Activated T-cell treated with anti-CD3 and anti-CD28 coated beads, Interleukin-2, amount 50 U/mL, for 4 hours (primary cell): ENCODE measurements at regions not wholly inside any gene's neighbourhood (a gene's known extent, or its start where the extent isn't known, plus 50 kb on each side); places are given as distances from the start of the nearest gene placed in this dataset.

ENCODE experiments used
- ATAC-seq, 2 donors: fragments of 200-7000 bp; cut with Tn5 transposase; one replicate each; pipeline ENCODE4 v1.10.0; 2021
- DNase-seq: peaks from one replicate; pipeline ENCODE4 v3.0.0-alpha.2; 2020
- H3K27me3 Mint-ChIP-seq: one replicate; pipeline ENCODE4 v1.8.0; 2021; ENCODE audit warnings: low read depth, mixed read lengths
- H3K36me3 Mint-ChIP-seq: one replicate; pipeline ENCODE4 v1.8.0; 2022; ENCODE audit warnings: mixed read lengths; ENCODE audit not compliant: insufficient read depth
- H3K4me1 Mint-ChIP-seq: one replicate; pipeline ENCODE4 v1.8.0; 2021; ENCODE audit warnings: low read depth, mixed read lengths
- H3K4me3 Mint-ChIP-seq: one replicate; pipeline ENCODE4 v1.8.0; 2021; ENCODE audit warnings: mild to moderate bottlenecking, moderate library complexity, mixed read lengths
- H3K9me3 Mint-ChIP-seq: one replicate; pipeline ENCODE4 v1.8.0; 2021; ENCODE audit warnings: mixed read lengths

- ATAC-seq (no peak), DNase-seq (no peak)
- no peaks in the 10 kb centered on the region for H3K4me1 Mint-ChIP-seq
- peaks cover 3% of the 10 kb centered on the region for H3K36me3 Mint-ChIP-seq
- no peaks in the 10 kb centered on the region for H3K27me3 Mint-ChIP-seq
- peaks cover 25% of the 10 kb centered on the region for H3K9me3 Mint-ChIP-seq
- no peak overlapping the region for H3K4me3 Mint-ChIP-seq
Observed at GRCh38 chr6:156131221-156131903, 645.8 kb upstream of the ARID1B start.

GRCh38 chr6:156126535-156126934 lies 650.6 kb upstream of the ARID1B start:
- Mint-ChIP-seq H3K36me3 (no peaks in the 10 kb centered on the region), H3K27me3 (no peaks in the 10 kb centered on the region), H3K4me1 (no peaks in the 10 kb centered on the region), H3K9me3 (no peaks in the 10 kb centered on the region), H3K4me3 (no peak overlapping the region)
- no peak for DNase-seq
- no peak for ATAC-seq

- no peaks in the 10 kb centered on the region for H3K27me3 Mint-ChIP-seq
- DNase-seq = no peak
- H3K36me3 Mint-ChIP-seq = no peaks in the 10 kb centered on the region
- no peaks in the 10 kb centered on the region for H3K9me3 Mint-ChIP-seq
- no peak for ATAC-seq
- H3K4me1 Mint-ChIP-seq = no peaks in the 10 kb centered on the region
- H3K4me3 Mint-ChIP-seq = no peak overlapping the region
Observed at GRCh38 chr6:156125844-156126243, 651.3 kb upstream of the ARID1B start.

- H3K4me3 Mint-ChIP-seq = no peak overlapping the region
Observed at GRCh38 chr6:156123731-156124130, 653.4 kb upstream of the ARID1B start.

GRCh38 chr6:156121973-156122372 lies 655.2 kb upstream of the ARID1B start:
- no peak for ATAC-seq
- Mint-ChIP-seq H3K4me3 (no peak overlapping the region), H3K36me3 (peaks cover 3% of the 10 kb centered on the region), H3K4me1 (no peaks in the 10 kb centered on the region), H3K27me3 (no peaks in the 10 kb centered on the region), H3K9me3 (peaks cover 3% of the 10 kb centered on the region)
- DNase-seq = no peak

More at GRCh38 chr6:156123731-156124130, 653.4 kb upstream of the ARID1B start:
- Mint-ChIP-seq H3K4me1 (no peaks in the 10 kb centered on the region), H3K27me3 (no peaks in the 10 kb centered on the region), H3K36me3 (peaks cover under 1% of the 10 kb centered on the region), H3K9me3 (peaks cover 1% of the 10 kb centered on the region)
- ATAC-seq (no peak), DNase-seq (no peak)

GRCh38 chr6:156114541-156114940 lies 658.9 kb upstream of the NOX3 start:
- Mint-ChIP-seq H3K27me3 (no peaks in the 10 kb centered on the region), H3K9me3 (peaks cover 3% of the 10 kb centered on the region), H3K4me1 (no peaks in the 10 kb centered on the region), H3K4me3 (no peak overlapping the region), H3K36me3 (peaks cover 3% of the 10 kb centered on the region)
- ATAC-seq (no peak), DNase-seq (no peak)

- ATAC-seq = no peak
Observed at GRCh38 chr6:156113631-156114030, 658.0 kb upstream of the NOX3 start.

GRCh38 chr6:156111913-156112312 lies 656.3 kb upstream of the NOX3 start:
- H3K36me3 Mint-ChIP-seq = no peaks in the 10 kb centered on the region
- no peaks in the 10 kb centered on the region for H3K4me1 Mint-ChIP-seq
- H3K9me3 Mint-ChIP-seq = no peaks in the 10 kb centered on the region
- H3K4me3 Mint-ChIP-seq = no peak overlapping the region
- no peak for DNase-seq
- ATAC-seq = no peak
- no peaks in the 10 kb centered on the region for H3K27me3 Mint-ChIP-seq

More at GRCh38 chr6:156113631-156114030, 658.0 kb upstream of the NOX3 start:
- Mint-ChIP-seq H3K9me3 (peaks cover 1% of the 10 kb centered on the region), H3K4me3 (no peak overlapping the region), H3K36me3 (peaks cover 1% of the 10 kb centered on the region), H3K27me3 (no peaks in the 10 kb centered on the region), H3K4me1 (no peaks in the 10 kb centered on the region)
- no peak for DNase-seq

GRCh38 chr6:156110249-156110648 lies 654.6 kb upstream of the NOX3 start:
- Mint-ChIP-seq H3K4me3 (no peak overlapping the region), H3K27me3 (no peaks in the 10 kb centered on the region), H3K9me3 (no peaks in the 10 kb centered on the region), H3K36me3 (peaks cover 2% of the 10 kb centered on the region), H3K4me1 (no peaks in the 10 kb centered on the region)
- ATAC-seq (no peak), DNase-seq (no peak)

- DNase-seq (no peak), ATAC-seq (no peak)
- H3K4me3 Mint-ChIP-seq = no peak overlapping the region
- H3K4me1 Mint-ChIP-seq = no peaks in the 10 kb centered on the region
- H3K9me3 Mint-ChIP-seq = no peaks in the 10 kb centered on the region
- peaks cover 2% of the 10 kb centered on the region for H3K36me3 Mint-ChIP-seq
- H3K27me3 Mint-ChIP-seq = no peaks in the 10 kb centered on the region
Observed at GRCh38 chr6:156109713-156110112, 654.1 kb upstream of the NOX3 start.

GRCh38 chr6:156107624-156108101 lies 652.0 kb upstream of the NOX3 start:
- H3K4me3 Mint-ChIP-seq = no peak overlapping the region
- DNase-seq (no peak), ATAC-seq (no peak)
- no peaks in the 10 kb centered on the region for H3K27me3 Mint-ChIP-seq
- no peaks in the 10 kb centered on the region for H3K4me1 Mint-ChIP-seq
- H3K36me3 Mint-ChIP-seq = peaks cover 2% of the 10 kb centered on the region
- no peaks in the 10 kb centered on the region for H3K9me3 Mint-ChIP-seq

GRCh38 chr6:156102129-156102528 lies 646.5 kb upstream of the NOX3 start:
- no peak overlapping the region for H3K4me3 Mint-ChIP-seq
- ATAC-seq = no peak
- H3K9me3 Mint-ChIP-seq = no peaks in the 10 kb centered on the region

GRCh38 chr6:156098839-156099238 lies 643.2 kb upstream of the NOX3 start:
- no peak for ATAC-seq
- Mint-ChIP-seq H3K9me3 (no peaks in the 10 kb centered on the region), H3K36me3 (no peaks in the 10 kb centered on the region)

More at GRCh38 chr6:156102129-156102528, 646.5 kb upstream of the NOX3 start:
- Mint-ChIP-seq H3K36me3 (peaks cover 2% of the 10 kb centered on the region), H3K4me1 (no peaks in the 10 kb centered on the region), H3K27me3 (no peaks in the 10 kb centered on the region)
- no peak for DNase-seq

GRCh38 chr6:156087487-156087886 lies 631.8 kb upstream of the NOX3 start:
- Mint-ChIP-seq H3K4me3 (no peak overlapping the region), H3K36me3 (peaks cover 18% of the 10 kb centered on the region), H3K4me1 (no peaks in the 10 kb centered on the region), H3K9me3 (peaks cover 55% of the 10 kb centered on the region), H3K27me3 (no peaks in the 10 kb centered on the region)
- ATAC-seq (no peak), DNase-seq (no peak)

More at GRCh38 chr6:156098839-156099238, 643.2 kb upstream of the NOX3 start:
- DNase-seq = no peak
- no peaks in the 10 kb centered on the region for H3K27me3 Mint-ChIP-seq
- H3K4me3 Mint-ChIP-seq = no peak overlapping the region
- H3K4me1 Mint-ChIP-seq = no peaks in the 10 kb centered on the region

- DNase-seq (no peak), ATAC-seq (no peak)
- Mint-ChIP-seq H3K4me3 (no peak overlapping the region), H3K9me3 (peaks cover 15% of the 10 kb centered on the region), H3K27me3 (no peaks in the 10 kb centered on the region), H3K4me1 (no peaks in the 10 kb centered on the region), H3K36me3 (peaks cover 3% of the 10 kb centered on the region)
Observed at GRCh38 chr6:156082012-156082411, 626.4 kb upstream of the NOX3 start.
